ENCODE measurements at regions not wholly inside any gene's neighbourhood (a gene's known extent, or its start where the extent isn't known, plus 50 kb on each side); places are given as distances from the start of the nearest gene placed in this dataset.

DNA sequence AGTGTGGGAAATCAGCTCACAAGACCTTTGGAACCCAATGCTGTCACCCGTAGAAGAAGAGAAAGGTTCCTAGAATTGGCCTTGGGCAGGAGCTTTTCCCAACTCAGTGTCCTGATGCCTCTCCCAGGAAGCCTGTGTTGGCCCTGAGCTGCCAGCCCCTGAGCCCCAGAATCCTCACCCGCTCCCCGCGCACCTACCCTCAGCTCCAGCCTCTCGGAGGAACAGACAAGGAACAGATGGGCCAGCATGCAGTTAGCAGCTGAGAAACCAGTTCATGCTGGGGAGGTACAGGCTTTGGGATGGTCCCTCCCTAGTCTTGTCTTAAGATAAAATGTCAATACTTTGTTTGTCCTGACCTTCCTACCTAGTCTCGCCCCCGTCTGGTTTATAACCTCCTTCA is 121.9 kb upstream of the CDH4 start:
- Histone ChIP-seq H3K36me3 (replicated peaks; ENCODE audit: insufficient read depth, low read length) (no peaks in the 10 kb centered on the region), H3K9me3 (replicated peaks; ENCODE audit: insufficient read depth, low read length) (no peaks in the 10 kb centered on the region), H3K4me1 (ENCODE audit: low read length) (no peaks in the 10 kb centered on the region), H3K4me3 (ENCODE audit: low read length) (no peak overlapping the region), H3F3A (ENCODE audit: insufficient read depth, low read length) (no peaks in the 10 kb centered on the region), H3K79me2 (ENCODE audit: low read length) (no peaks in the 10 kb centered on the region), H3K9ac (ENCODE audit: low read length) (no peak overlapping the region), H3K4me2 (ENCODE audit: low read depth, low read length) (no peak overlapping the region), H3K9me2 (replicated peaks; ENCODE audit: insufficient read depth, low read length) (no peaks in the 10 kb centered on the region), H3K27ac (ENCODE audit: low read length) (no peak overlapping the region), H3K27me3 (replicated peaks; ENCODE audit: insufficient read depth, low read length) (peaks cover 31% of the 10 kb centered on the region), H2AFZ (ENCODE audit: low read length) (no peak overlapping the region), H4K20me1 (ENCODE audit: insufficient read depth, low read length) (no peaks in the 10 kb centered on the region)
- no peak for DNase-seq
- TF ChIP-seq, protein P1, sequence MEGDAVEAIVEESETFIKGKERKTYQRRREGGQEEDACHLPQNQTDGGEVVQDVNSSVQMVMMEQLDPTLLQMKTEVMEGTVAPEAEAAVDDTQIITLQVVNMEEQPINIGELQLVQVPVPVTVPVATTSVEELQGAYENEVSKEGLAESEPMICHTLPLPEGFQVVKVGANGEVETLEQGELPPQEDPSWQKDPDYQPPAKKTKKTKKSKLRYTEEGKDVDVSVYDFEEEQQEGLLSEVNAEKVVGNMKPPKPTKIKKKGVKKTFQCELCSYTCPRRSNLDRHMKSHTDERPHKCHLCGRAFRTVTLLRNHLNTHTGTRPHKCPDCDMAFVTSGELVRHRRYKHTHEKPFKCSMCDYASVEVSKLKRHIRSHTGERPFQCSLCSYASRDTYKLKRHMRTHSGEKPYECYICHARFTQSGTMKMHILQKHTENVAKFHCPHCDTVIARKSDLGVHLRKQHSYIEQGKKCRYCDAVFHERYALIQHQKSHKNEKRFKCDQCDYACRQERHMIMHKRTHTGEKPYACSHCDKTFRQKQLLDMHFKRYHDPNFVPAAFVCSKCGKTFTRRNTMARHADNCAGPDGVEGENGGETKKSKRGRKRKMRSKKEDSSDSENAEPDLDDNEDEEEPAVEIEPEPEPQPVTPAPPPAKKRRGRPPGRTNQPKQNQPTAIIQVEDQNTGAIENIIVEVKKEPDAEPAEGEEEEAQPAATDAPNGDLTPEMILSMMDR (IDR thresholded peaks at IDR 0.05; ENCODE audit: low read length), result no peak
- TF ChIP-seq EZH2 (optimal IDR thresholded peaks at IDR 0.05; ENCODE audit: low read depth, low read length) (no peak), EZH2phosphoT487 (IDR thresholded peaks at IDR 0.05; ENCODE audit: low read length) (no peak)

DNA sequence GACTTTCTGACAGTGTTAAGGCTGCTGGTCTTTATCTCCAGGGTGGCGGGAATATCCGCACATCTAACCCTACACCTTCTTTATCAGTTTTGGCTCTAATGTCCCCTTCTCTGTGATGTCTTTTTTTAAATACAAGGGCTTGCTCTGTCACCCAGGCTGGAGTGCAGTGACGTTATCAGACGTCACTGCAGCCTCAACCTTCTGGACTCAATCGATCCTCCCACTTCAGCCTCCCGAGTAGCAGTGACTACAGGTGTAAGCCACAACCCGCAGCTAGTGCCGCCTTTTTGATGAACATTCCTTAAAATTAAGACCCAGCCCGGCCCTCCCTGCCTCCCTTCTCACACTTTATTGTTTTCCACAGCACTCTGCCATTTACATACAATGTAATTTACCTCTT is 120.1 kb upstream of the CDH4 start:
- H3K36me3 ChIP-seq (replicated peaks; ENCODE audit: insufficient read depth, low read length), result no peaks in the 10 kb centered on the region
- H3K4me2 ChIP-seq (ENCODE audit: low read depth, low read length), result no peak overlapping the region
- no peak for DNase-seq
- H3K9me2 ChIP-seq (replicated peaks; ENCODE audit: insufficient read depth, low read length), result no peaks in the 10 kb centered on the region
- H2AFZ ChIP-seq (ENCODE audit: low read length), result no peak overlapping the region
- no peaks in the 10 kb centered on the region for H3K79me2 ChIP-seq (ENCODE audit: low read length)
- H3F3A ChIP-seq (ENCODE audit: insufficient read depth, low read length), result no peaks in the 10 kb centered on the region
- H4K20me1 ChIP-seq (ENCODE audit: insufficient read depth, low read length), result no peaks in the 10 kb centered on the region
- no peaks in the 10 kb centered on the region for H3K4me1 ChIP-seq (ENCODE audit: low read length)
- TF ChIP-seq, protein P1 (IDR thresholded peaks at IDR 0.05; ENCODE audit: low read length), result no peak
- TF ChIP-seq EZH2 (optimal IDR thresholded peaks at IDR 0.05; ENCODE audit: low read depth, low read length) (no peak), EZH2phosphoT487 (IDR thresholded peaks at IDR 0.05; ENCODE audit: low read length) (no peak)
- H3K9me3 ChIP-seq (replicated peaks; ENCODE audit: insufficient read depth, low read length), result no peaks in the 10 kb centered on the region
- peaks cover 32% of the 10 kb centered on the region for H3K27me3 ChIP-seq (replicated peaks; ENCODE audit: insufficient read depth, low read length)
- no peak overlapping the region for H3K9ac ChIP-seq (ENCODE audit: low read length)
- H3K4me3 ChIP-seq (ENCODE audit: low read length), result no peak overlapping the region
- H3K27ac ChIP-seq (ENCODE audit: low read length), result no peak overlapping the region

DNA sequence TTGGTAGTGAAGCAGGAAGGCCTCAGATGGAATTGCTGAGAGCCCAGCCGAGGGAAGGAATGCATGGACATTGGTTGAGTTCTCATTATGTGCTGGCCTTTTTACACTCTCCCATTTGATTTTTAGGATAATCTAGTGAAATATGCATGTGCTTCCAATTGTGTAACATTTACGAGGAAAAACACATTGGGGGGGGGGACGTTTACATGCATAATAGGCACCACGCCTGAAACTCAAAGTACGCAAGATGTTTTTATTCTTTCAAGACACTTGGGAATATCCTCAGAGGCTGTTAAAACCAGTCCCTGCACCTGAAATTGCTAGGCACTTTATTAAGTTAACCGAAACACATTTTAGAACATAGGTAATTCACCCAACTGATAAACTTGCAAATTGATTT is 118.5 kb upstream of the CDH4 start:
- no peaks in the 10 kb centered on the region for H3K9me3 ChIP-seq (replicated peaks; ENCODE audit: insufficient read depth, low read length)
- no peaks in the 10 kb centered on the region for H3K79me2 ChIP-seq (ENCODE audit: low read length)
- no peaks in the 10 kb centered on the region for H3F3A ChIP-seq (ENCODE audit: insufficient read depth, low read length)
- no peaks in the 10 kb centered on the region for H4K20me1 ChIP-seq (ENCODE audit: insufficient read depth, low read length)
- no peaks in the 10 kb centered on the region for H3K36me3 ChIP-seq (replicated peaks; ENCODE audit: insufficient read depth, low read length)
- no peak overlapping the region for H3K27ac ChIP-seq (ENCODE audit: low read length)
- DNase-seq, result no peak
- H3K27me3 ChIP-seq (replicated peaks; ENCODE audit: insufficient read depth, low read length), result peaks cover 32% of the 10 kb centered on the region
- H3K4me3 ChIP-seq (ENCODE audit: low read length), result no peak overlapping the region
- no peak for TF ChIP-seq EZH2phosphoT487 (IDR thresholded peaks at IDR 0.05; ENCODE audit: low read length)
- TF ChIP-seq, protein P1 (IDR thresholded peaks at IDR 0.05; ENCODE audit: low read length), result no peak
- no peak for TF ChIP-seq EZH2 (optimal IDR thresholded peaks at IDR 0.05; ENCODE audit: low read depth, low read length)
- H3K4me2 ChIP-seq (ENCODE audit: low read depth, low read length), result no peak overlapping the region
- no peak overlapping the region for H2AFZ ChIP-seq (ENCODE audit: low read length)
- H3K4me1 ChIP-seq (ENCODE audit: low read length), result no peaks in the 10 kb centered on the region
- no peaks in the 10 kb centered on the region for H3K9me2 ChIP-seq (replicated peaks; ENCODE audit: insufficient read depth, low read length)
- no peak overlapping the region for H3K9ac ChIP-seq (ENCODE audit: low read length)
